ENCODE measurements at regions not wholly inside any gene's neighbourhood (a gene's known extent, or its start where the extent isn't known, plus 50 kb on each side); places are given as distances from the start of the nearest gene placed in this dataset.
"Not testable (repeated sequence)": the region's sequence is repeated elsewhere in the genome, so short reads cannot be mapped to it uniquely, and the experiment has no call there.

DNA sequence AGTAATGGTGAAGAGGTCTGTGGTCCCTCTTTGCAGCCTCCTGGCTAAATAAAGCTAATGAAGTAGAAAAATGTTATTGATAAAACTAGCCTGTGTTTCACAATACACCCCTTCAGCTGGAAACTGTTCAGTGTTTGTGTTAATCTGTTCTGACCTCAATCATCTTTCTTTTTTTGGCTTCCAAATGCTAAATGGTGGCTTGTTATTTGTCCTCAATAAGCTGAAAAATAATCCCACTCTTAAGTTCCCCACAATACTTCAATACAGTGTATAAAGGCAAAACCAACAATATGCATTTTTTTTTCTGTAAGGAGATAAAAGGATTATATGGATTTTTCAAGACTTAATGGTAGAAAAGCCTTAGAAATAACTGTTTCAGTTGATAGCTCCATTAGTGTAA lies 560.5 kb downstream of the TUSC1 start:
- TF ChIP-seq ZFX (IDR thresholded peaks at IDR 0.05) (no peak), CTCF (conservative IDR thresholded peaks at IDR 0.05) (no peak)
- H3K27ac ChIP-seq, result no peak overlapping the region

- H3K27ac ChIP-seq, result not testable (repeated sequence)
Measured at GRCh38 chr9:25102204-25102603, 556.5 kb upstream of the IZUMO3 start.

- TF ChIP-seq CTCF (conservative IDR thresholded peaks at IDR 0.05), result no peak
- TF ChIP-seq ZFX (IDR thresholded peaks at IDR 0.05), result no peak
- H3K27ac ChIP-seq, result no peak overlapping the region
Measured at GRCh38 chr9:25094518-25094917, 548.8 kb upstream of the IZUMO3 start.

DNA sequence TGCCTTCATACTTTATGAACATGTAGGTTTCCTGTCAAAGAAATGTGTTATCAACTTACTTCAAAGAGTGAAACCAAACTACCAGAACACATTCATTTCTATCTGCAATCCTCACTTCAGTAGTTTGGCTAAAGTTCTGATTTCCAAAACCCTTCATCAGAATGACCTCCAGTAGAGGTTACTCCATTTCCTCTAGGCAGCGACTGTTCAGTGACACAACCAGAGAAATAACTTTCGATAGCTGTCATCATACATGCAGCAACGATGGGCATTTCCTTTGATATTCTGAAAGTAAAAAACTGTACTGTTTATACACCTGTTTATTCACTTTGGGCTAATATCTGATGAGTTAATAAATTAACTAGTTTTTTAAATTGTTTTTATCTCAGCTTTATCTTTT lies 532.5 kb upstream of the IZUMO3 start:
- no peak for TF ChIP-seq ZFX (IDR thresholded peaks at IDR 0.05)
- TF ChIP-seq CTCF (conservative IDR thresholded peaks at IDR 0.05), result no peak
- H3K27ac ChIP-seq, result no peak overlapping the region

- H3K27ac ChIP-seq, result no peak overlapping the region
- TF ChIP-seq CTCF (conservative IDR thresholded peaks at IDR 0.05), result no peak
- no peak for TF ChIP-seq ZFX (IDR thresholded peaks at IDR 0.05)
Measured at GRCh38 chr9:25048098-25048724, 502.5 kb upstream of the IZUMO3 start.

GRCh38 chr9:25045469-25045868 lies 499.8 kb upstream of the IZUMO3 start:
- not testable (repeated sequence) for H3K27ac ChIP-seq

DNA sequence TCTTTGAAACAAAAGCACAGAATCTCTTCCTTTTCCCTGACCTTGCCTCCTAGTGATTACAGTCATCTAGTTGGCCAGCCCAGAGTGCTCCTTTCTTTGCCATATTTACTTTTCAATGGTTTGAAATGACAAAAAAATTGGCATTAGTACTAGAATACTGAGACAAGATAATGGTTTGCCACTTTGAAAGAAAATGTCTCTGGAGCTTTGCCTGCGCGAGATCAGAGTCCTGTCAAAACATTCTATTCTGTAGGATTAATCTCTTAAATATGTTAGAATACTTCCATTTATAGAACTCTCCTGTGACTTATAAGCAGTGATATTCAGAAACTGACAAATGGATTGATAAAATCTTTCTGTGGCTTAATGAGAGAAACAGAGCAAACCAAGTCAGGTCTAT lies 484.0 kb upstream of the IZUMO3 start:
- no peak overlapping the region for H3K27ac ChIP-seq
- no peak for TF ChIP-seq CTCF (conservative IDR thresholded peaks at IDR 0.05)
- TF ChIP-seq ZFX (IDR thresholded peaks at IDR 0.05), result no peak

- TF ChIP-seq CTCF (conservative IDR thresholded peaks at IDR 0.05), result no peak
- TF ChIP-seq ZFX (IDR thresholded peaks at IDR 0.05), result no peak
- H3K27ac ChIP-seq, result no peak overlapping the region
Measured at GRCh38 chr9:25025686-25026085, 480.0 kb upstream of the IZUMO3 start.

Measured in C4-2B (cell line).